CD14-positive monocyte (primary cell): ENCODE measurements at regions not wholly inside any gene's neighbourhood (a gene's known extent, or its start where the extent isn't known, plus 50 kb on each side); places are given as distances from the start of the nearest gene placed in this dataset.

Experiments used
- DNase-seq, 3 donors: peaks; one replicate each; pipeline ENCODE4 v3.0.0-alpha.2; 2011 to 2022
- H2AFZ ChIP-seq: 2 replicates; pipeline ENCODE4 v1.6.0; 2012; ENCODE audit warnings: mild to moderate bottlenecking, low read depth, low read length, inconsistent platforms; ENCODE audit not compliant: insufficient read depth, poor library complexity, severe bottlenecking
- H3K27ac ChIP-seq, 2 donors: 1 replicate in 1 of 2; 2 replicates in 1 of 2; pipeline ENCODE4 v1.5.1; 2012 to 2013; ENCODE audit warnings: low read length in 2 of 2, control low read depth in 1 of 2, inconsistent platforms in 1 of 2, low read depth in 1 of 2, mild to moderate bottlenecking in 1 of 2
- H3K27me3 ChIP-seq, 2 donors: one replicate each; pipeline versions ENCODE4 v1.6.0 to v1.6.1; 2011 to 2013; ENCODE audit warnings: low read length in 2 of 2; ENCODE audit not compliant: control insufficient read depth in 2 of 2, insufficient read depth in 2 of 2
- H3K36me3 ChIP-seq, 2 donors: replicated peaks in 1 of 2; 1 replicate in 1 of 2; 2 replicates in 1 of 2; pipeline versions ENCODE4 v1.5.1 to v1.6.1; 2012 to 2013; ENCODE audit warnings: low read length in 2 of 2, control low read depth in 1 of 2, inconsistent platforms in 1 of 2, mild to moderate bottlenecking in 1 of 2; ENCODE audit not compliant: insufficient read depth in 2 of 2, control insufficient read depth in 1 of 2
- H3K4me1 ChIP-seq, 2 donors: 1 replicate in 1 of 2; 2 replicates in 1 of 2; pipeline versions ENCODE4 v1.5.1 to v1.6.1; 2012 to 2013; ENCODE audit warnings: low read length in 2 of 2, control low read depth in 1 of 2, inconsistent platforms in 1 of 2, mild to moderate bottlenecking in 1 of 2, moderate library complexity in 1 of 2; ENCODE audit not compliant: insufficient read depth in 2 of 2, control insufficient read depth in 1 of 2
- H3K4me2 ChIP-seq: replicated peaks from 2 replicates; pipeline ENCODE3; 2012; ENCODE audit warnings: low read length, moderate library complexity, mild to moderate bottlenecking; ENCODE audit not compliant: poor library complexity, severe bottlenecking; ENCODE audit errors: extremely low read depth
- H3K4me3 ChIP-seq, 3 experiments: fragments of 200-600 bp in 1 of 3; sonication (generic) in 1 of 3; replicated peaks in 1 of 3; 1 replicate in 2 of 3; 2 replicates in 1 of 3; pipeline ENCODE4 v1.5.1; 2011 to 2013; ENCODE audit warnings: low read length in 3 of 3, mild to moderate bottlenecking in 3 of 3, control low read depth in 2 of 3, low read depth in 2 of 3, inconsistent platforms in 1 of 3, moderate library complexity in 1 of 3
- H3K79me2 ChIP-seq: 2 replicates; pipeline ENCODE4 v1.6.0; 2012; ENCODE audit warnings: mild to moderate bottlenecking, control low read depth, inconsistent platforms, low read length, moderate library complexity; ENCODE audit not compliant: insufficient read depth
- H3K9ac ChIP-seq: 2 replicates; pipeline ENCODE4 v1.6.0; 2017; ENCODE audit warnings: low read length, mild to moderate bottlenecking; ENCODE audit not compliant: insufficient read depth, poor library complexity, severe bottlenecking
- H3K9me3 ChIP-seq, 2 donors: replicated peaks in 1 of 2; 1 replicate in 1 of 2; 2 replicates in 1 of 2; pipeline versions ENCODE4 v1.5.1 to v1.6.1; 2012 to 2013; ENCODE audit warnings: low read length in 2 of 2, control low read depth in 1 of 2; ENCODE audit not compliant: control insufficient read depth in 1 of 2, insufficient read depth in 1 of 2
- H4K20me1 ChIP-seq: 2 replicates; pipeline ENCODE4 v1.6.0; 2012; ENCODE audit warnings: mild to moderate bottlenecking, low read length, control low read depth, moderate library complexity; ENCODE audit not compliant: insufficient read depth
- H3K27ac Mint-ChIP-seq, 7 donors: one replicate each; pipeline ENCODE4 v1.8.0; 2020; ENCODE audit warnings: mild to moderate bottlenecking in 7 of 7, mixed read lengths in 7 of 7, moderate library complexity in 6 of 7, inconsistent platforms in 2 of 7
- H3K27me3 Mint-ChIP-seq, 3 donors: one replicate each; pipeline ENCODE4 v1.8.0; 2021 to 2022; ENCODE audit warnings: low read depth in 3 of 3, mild to moderate bottlenecking in 3 of 3, mixed read lengths in 3 of 3, moderate library complexity in 3 of 3, inconsistent platforms in 1 of 3
- H3K36me3 Mint-ChIP-seq, 2 donors: one replicate each; pipeline ENCODE4 v1.8.0; 2020; ENCODE audit warnings: mixed read lengths in 2 of 2, inconsistent platforms in 1 of 2, mild to moderate bottlenecking in 1 of 2
- H3K4me1 Mint-ChIP-seq: one replicate; pipeline ENCODE4 v1.8.0; 2020; ENCODE audit warnings: mild to moderate bottlenecking, mixed read lengths
- H3K4me3 Mint-ChIP-seq, 2 donors: one replicate each; pipeline ENCODE4 v1.8.0; 2020; ENCODE audit warnings: mild to moderate bottlenecking in 2 of 2, mixed read lengths in 2 of 2, moderate library complexity in 1 of 2
- H3K9me3 Mint-ChIP-seq, 7 donors: one replicate each; pipeline ENCODE4 v1.8.0; 2020 to 2022; ENCODE audit warnings: mixed read lengths in 7 of 7, mild to moderate bottlenecking in 6 of 7, moderate library complexity in 6 of 7, inconsistent platforms in 2 of 7
- WGBS: methylation state at CpG from one replicate; pipeline ENCODE4 v1.1.5; 2013; ENCODE audit warnings: missing lambda C conversion rate; ENCODE audit not compliant: insufficient coverage; 5-methylcytosine and 5-hydroxymethylcytosine counted together
- intact Hi-C, 2 donors: fragments of 100-400 bp; cut with micrococcal nuclease; formaldehyde crosslinking; loops; one replicate each; pipeline versions ENCODE4 v1.15.0 to v1.15.1; 2023
- TF ChIP-seq, protein P1 (sequence below): fragments of 200-600 bp; IDR thresholded peaks from one replicate; pipeline ENCODE4 v1.8.0; 2022; ENCODE audit warnings: antibody characterized with exemption, mild to moderate bottlenecking

DNA sequence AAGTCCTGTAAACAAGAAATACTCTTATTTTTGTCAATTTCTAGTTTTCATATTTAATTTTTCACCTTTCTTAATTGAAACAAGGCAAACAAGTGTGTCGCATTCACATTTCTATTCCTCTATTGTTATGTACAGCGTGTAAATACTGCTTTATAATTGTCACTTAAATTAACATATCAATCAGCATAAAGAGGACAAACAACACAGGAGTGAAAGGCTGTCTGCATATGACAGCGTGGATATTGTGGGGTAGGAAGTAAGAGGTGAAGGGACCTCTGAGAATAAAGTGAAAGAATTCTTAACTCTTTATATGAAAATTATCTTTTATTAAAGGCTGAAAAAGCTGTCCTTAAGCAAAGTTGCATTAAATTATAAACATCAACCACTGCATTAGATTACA is 797.9 kb upstream of the COBL start:
- no peak overlapping the region for H3K4me3 Mint-ChIP-seq

DNA sequence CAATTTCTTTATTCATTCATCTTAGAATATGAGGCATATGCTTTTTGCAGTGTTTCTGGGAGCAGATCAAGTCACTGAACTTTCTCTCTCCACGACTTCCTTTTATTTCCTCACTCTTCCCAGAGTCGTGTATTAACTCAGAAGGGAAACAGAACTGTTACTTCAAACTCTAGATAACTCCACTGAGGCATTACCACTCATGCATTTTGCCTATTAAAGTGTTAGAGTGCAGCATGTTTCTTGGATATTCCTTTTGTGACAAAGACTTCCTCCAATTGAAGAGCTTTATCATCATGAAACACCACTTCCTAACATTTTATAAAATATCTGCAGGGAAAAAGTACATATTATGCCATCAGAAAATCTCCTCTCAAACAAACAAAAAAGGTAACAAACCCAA is 797.4 kb upstream of the COBL start:
- no peak for DNase-seq
- no peak overlapping the region for H2AFZ ChIP-seq
- H3K9ac ChIP-seq: no peak overlapping the region
- intact Hi-C loops: no loop called here
- no peaks in the 10 kb centered on the region for H3K36me3 ChIP-seq
- H3K27me3 ChIP-seq: no peaks in the 10 kb centered on the region
- H3K9me3 Mint-ChIP-seq: peaks cover 0 to 7% (median 6%) of the 10 kb centered on the region in 7 donors
- no peak overlapping the region for H3K27ac Mint-ChIP-seq
- no peak overlapping the region for H3K4me3 ChIP-seq
- no peaks in the 10 kb centered on the region for H3K36me3 Mint-ChIP-seq
- TF ChIP-seq, protein P1, sequence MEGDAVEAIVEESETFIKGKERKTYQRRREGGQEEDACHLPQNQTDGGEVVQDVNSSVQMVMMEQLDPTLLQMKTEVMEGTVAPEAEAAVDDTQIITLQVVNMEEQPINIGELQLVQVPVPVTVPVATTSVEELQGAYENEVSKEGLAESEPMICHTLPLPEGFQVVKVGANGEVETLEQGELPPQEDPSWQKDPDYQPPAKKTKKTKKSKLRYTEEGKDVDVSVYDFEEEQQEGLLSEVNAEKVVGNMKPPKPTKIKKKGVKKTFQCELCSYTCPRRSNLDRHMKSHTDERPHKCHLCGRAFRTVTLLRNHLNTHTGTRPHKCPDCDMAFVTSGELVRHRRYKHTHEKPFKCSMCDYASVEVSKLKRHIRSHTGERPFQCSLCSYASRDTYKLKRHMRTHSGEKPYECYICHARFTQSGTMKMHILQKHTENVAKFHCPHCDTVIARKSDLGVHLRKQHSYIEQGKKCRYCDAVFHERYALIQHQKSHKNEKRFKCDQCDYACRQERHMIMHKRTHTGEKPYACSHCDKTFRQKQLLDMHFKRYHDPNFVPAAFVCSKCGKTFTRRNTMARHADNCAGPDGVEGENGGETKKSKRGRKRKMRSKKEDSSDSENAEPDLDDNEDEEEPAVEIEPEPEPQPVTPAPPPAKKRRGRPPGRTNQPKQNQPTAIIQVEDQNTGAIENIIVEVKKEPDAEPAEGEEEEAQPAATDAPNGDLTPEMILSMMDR: no peak
- H3K27me3 Mint-ChIP-seq: peaks cover 0 to 3% (median 0%) of the 10 kb centered on the region in 3 donors
- no peaks in the 10 kb centered on the region for H3K4me1 Mint-ChIP-seq
- no peak overlapping the region for H3K4me2 ChIP-seq
- WGBS: no CpG with 5 or more reads among the region's 2 CpGs
- H3K27ac ChIP-seq: no peak overlapping the region
- H4K20me1 ChIP-seq: no peaks in the 10 kb centered on the region
- H3K9me3 ChIP-seq: no peaks in the 10 kb centered on the region
- no peaks in the 10 kb centered on the region for H3K79me2 ChIP-seq
- no peak overlapping the region for H3K4me3 Mint-ChIP-seq
- no peaks in the 10 kb centered on the region for H3K4me1 ChIP-seq

More for the DNA sequence above, 797.9 kb upstream of the COBL start:
- H3K79me2 ChIP-seq: no peaks in the 10 kb centered on the region
- no peak overlapping the region for H3K4me2 ChIP-seq
- H3K27me3 ChIP-seq: no peaks in the 10 kb centered on the region
- TF ChIP-seq, protein P1: no peak
- no peaks in the 10 kb centered on the region for H3K4me1 ChIP-seq
- H2AFZ ChIP-seq: no peak overlapping the region
- Mint-ChIP-seq H3K4me1 (no peaks in the 10 kb centered on the region), H3K27ac (no peak overlapping the region), H3K36me3 (no peaks in the 10 kb centered on the region), H3K9me3 (peaks cover 0 to 8% (median 6%) of the 10 kb centered on the region in 7 donors), H3K27me3 (peaks cover 0 to 2% (median 0%) of the 10 kb centered on the region in 3 donors)
- WGBS: no CpG with 5 or more reads among the region's 3 CpGs
- no peak overlapping the region for H3K27ac ChIP-seq
- H3K4me3 ChIP-seq: no peak overlapping the region
- H3K9ac ChIP-seq: no peak overlapping the region
- no peaks in the 10 kb centered on the region for H3K9me3 ChIP-seq
- no peaks in the 10 kb centered on the region for H4K20me1 ChIP-seq
- intact Hi-C loops: no loop called here
- no peaks in the 10 kb centered on the region for H3K36me3 ChIP-seq
- DNase-seq: no peak
